Heart left ventricle (tissue), 16 donors: ENCODE measurements at regions not wholly inside any gene's neighbourhood (a gene's known extent, or its start where the extent isn't known, plus 50 kb on each side); places are given as distances from the start of the nearest gene placed in this dataset.
A peak's percentile ranks its signal among the peaks of the same experiment; 100 is the strongest.

Source experiments
- ATAC-seq, 4 donors: fragments of 200-7000 bp; cut with Tn5 transposase; one replicate each; pipeline ENCODE4 v1.9.1; 2020 to 2022; ENCODE audit warnings: moderate library complexity in 4 of 4, mild to moderate bottlenecking in 3 of 4, moderate number of reproducible peaks in 1 of 4
- DNase-seq, 5 donors: peaks; one replicate each; pipeline ENCODE4 v3.0.0-alpha.2; 2020
- H3K27ac ChIP-seq, 12 donors: fragments of 200-600 bp; sonication (generic) in 4 of 12; one replicate each; pipeline versions ENCODE4 v1.5.0 to v1.8.0; 2016 to 2022; ENCODE audit warnings: mild to moderate bottlenecking in 2 of 12
- H3K27me3 ChIP-seq, 9 donors: fragments of 200-600 bp; sonication (generic) in 2 of 9; one replicate each; pipeline versions ENCODE4 v1.5.1 to v1.8.0; 2016 to 2022; ENCODE audit warnings: mild to moderate bottlenecking in 3 of 9
- H3K36me3 ChIP-seq, 9 donors: fragments of 200-600 bp; sonication (generic) in 2 of 9; one replicate each; pipeline versions ENCODE4 v1.5.0 to v1.8.0; 2018 to 2022; ENCODE audit warnings: mild to moderate bottlenecking in 2 of 9
- H3K4me1 ChIP-seq, 12 donors: fragments of 200-600 bp; sonication (generic) in 4 of 12; one replicate each; pipeline versions ENCODE4 v1.5.0 to v1.8.0; 2016 to 2022; ENCODE audit warnings: mild to moderate bottlenecking in 3 of 12
- H3K4me3 ChIP-seq, 12 donors: fragments of 200-600 bp; sonication (generic) in 4 of 12; one replicate each; pipeline versions ENCODE4 v1.5.0 to v1.8.0; 2017 to 2022; ENCODE audit warnings: mild to moderate bottlenecking in 9 of 12, moderate library complexity in 4 of 12
- H3K9me3 ChIP-seq, 12 donors: fragments of 200-600 bp; sonication (generic) in 4 of 12; one replicate each; pipeline versions ENCODE4 v1.5.0 to v1.8.0; 2016 to 2022; ENCODE audit warnings: mild to moderate bottlenecking in 1 of 12
- POLR2A ChIP-seq, 2 donors: fragments of 450-650 bp; IDR thresholded peaks; one replicate each; pipeline ENCODE4 v1.6.1; 2017; ENCODE audit warnings: antibody characterized with exemption in 2 of 2, mild to moderate bottlenecking in 2 of 2, moderate library complexity in 2 of 2
- WGBS, 4 donors: extraction: QIAGEN DNeasy Blood & Tissue Kit in 2 of 4; methylation state at CpG; one replicate each; pipeline versions ENCODE4 v1.1.5 to v1.1.7; 2013 to 2018; 5-methylcytosine and 5-hydroxymethylcytosine counted together
- intact Hi-C, 10 donors: fragments of 100-400 bp; cut with DNase I; formaldehyde crosslinking; loops; one replicate each; pipeline versions ENCODE4 v1.11.1 to v1.14.2; 2022
- TF ChIP-seq, protein P1 (sequence below), 12 donors: fragments of 200-600 bp; sonication (generic) in 4 of 12; IDR thresholded peaks; one replicate each; pipeline versions ENCODE4 v1.5.0 to v1.8.0; 2018 to 2022; ENCODE audit warnings: antibody characterized with exemption in 12 of 12, mild to moderate bottlenecking in 5 of 12
- donor health status: ischemic (EF 13 %, LVEDD 7.1; RV severe dilation, severe dysfunction).
- donor health status: healthy with polysubstance abuse.
- donor health status: DM: no; HTN: yes; CAD: no.
- donor health status: DM: no; HTN: no; CAD: no.
- donor health status: ischemic (EF 25% LVEDD 6.9; RV normal size, moderate dysfunction).
- donor health status: ischemic (EF 25% LVEDD 5.7; RV mildly dilated, moderate dysfunction).
- donor health status: healthy.
- donor health status: DM: yes; HTN: yes; CAD: no.
- donor health status: ischemic (EF 35%, LVEDD 5.7; RV mildly dilated, moderate dysfunction).
- donor health status: nonischemic (EF 11% LVEDD 7.7; RV severe dilation, severe dysfunction).
- donor health status: DM: yes; HTN: yes; CAD: no.
- donor health status: PGD.
- donor health status: ischemic (EF 29% LVEDD 5.4; RV normal size, mild dysfunction).
- donor health status: nonischemic (EF 23%, LVEDD 6.1; RV moderate dilation, normal function).

DNA sequence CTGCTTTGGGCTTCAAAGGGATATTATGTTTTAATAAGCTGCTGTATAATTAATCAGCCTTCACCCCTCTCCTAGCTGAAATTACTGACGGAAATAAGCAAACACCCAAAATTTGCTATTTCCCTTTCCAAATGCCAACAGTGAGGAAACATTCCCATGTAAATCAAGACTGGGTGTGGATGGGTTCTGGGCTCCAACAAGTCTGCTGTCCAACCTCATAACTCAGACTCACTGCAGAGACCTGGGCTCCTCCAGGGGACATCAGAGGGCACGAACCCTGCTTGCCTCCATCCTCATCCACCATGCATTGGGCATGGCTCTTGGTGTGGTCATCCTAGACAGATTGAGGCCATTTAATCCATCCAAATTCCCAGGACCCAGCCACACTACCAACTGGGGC is 173.7 kb downstream of the C1D start:
- 90 to 100% (median 94%) methylated on average over 2 of the region's 2 CpGs for WGBS, 4 donors
- Histone ChIP-seq H3K27me3 (no peaks in the 10 kb centered on the region), H3K27ac (no peak overlapping the region), H3K36me3 (no peaks in the 10 kb centered on the region), H3K4me1 (no peaks in the 10 kb centered on the region), H3K9me3 (no peaks in the 10 kb centered on the region), H3K4me3 (no peak overlapping the region)
- DNase-seq: no peak
- TF ChIP-seq POLR2A (IDR thresholded peaks at IDR 0.05): no peak
- TF ChIP-seq, protein P1, sequence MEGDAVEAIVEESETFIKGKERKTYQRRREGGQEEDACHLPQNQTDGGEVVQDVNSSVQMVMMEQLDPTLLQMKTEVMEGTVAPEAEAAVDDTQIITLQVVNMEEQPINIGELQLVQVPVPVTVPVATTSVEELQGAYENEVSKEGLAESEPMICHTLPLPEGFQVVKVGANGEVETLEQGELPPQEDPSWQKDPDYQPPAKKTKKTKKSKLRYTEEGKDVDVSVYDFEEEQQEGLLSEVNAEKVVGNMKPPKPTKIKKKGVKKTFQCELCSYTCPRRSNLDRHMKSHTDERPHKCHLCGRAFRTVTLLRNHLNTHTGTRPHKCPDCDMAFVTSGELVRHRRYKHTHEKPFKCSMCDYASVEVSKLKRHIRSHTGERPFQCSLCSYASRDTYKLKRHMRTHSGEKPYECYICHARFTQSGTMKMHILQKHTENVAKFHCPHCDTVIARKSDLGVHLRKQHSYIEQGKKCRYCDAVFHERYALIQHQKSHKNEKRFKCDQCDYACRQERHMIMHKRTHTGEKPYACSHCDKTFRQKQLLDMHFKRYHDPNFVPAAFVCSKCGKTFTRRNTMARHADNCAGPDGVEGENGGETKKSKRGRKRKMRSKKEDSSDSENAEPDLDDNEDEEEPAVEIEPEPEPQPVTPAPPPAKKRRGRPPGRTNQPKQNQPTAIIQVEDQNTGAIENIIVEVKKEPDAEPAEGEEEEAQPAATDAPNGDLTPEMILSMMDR (IDR thresholded peaks at IDR 0.05): no peak
- intact Hi-C loops: no loop called here
- no peak for ATAC-seq

DNA sequence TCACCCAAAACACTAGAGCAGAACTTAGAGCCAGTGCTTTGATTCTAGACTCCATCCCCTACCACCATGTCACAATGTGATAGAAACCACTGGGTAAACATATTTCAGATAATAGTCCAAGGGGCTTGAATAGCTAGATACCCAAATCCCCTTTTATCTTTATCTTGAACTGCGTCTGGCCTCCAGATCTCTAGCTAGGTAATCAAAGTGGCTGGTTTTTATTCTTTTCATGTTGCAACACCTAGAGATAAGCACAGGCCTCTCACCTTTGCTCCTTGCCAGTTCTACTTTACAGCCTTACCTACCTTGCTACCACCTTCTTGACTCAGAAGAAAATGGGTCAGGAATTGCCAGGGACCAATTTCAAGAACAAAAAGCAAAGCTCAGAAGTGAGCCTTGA is 171.2 kb downstream of the C1D start:
- intact Hi-C loops: no loop called here
- no peak overlapping the region for H3K27ac ChIP-seq
- 72 to 88% (median 75%) methylated on average over 1 of the region's 1 CpG for WGBS, 4 donors
- no peaks in the 10 kb centered on the region for H3K27me3 ChIP-seq
- no peak for DNase-seq
- H3K36me3 ChIP-seq: no peaks in the 10 kb centered on the region
- no peak for ATAC-seq
- TF ChIP-seq, protein P1 (IDR thresholded peaks at IDR 0.05): no peak
- TF ChIP-seq POLR2A (IDR thresholded peaks at IDR 0.05): no peak
- no peak overlapping the region for H3K4me3 ChIP-seq
- no peaks in the 10 kb centered on the region for H3K9me3 ChIP-seq
- H3K4me1 ChIP-seq: no peaks in the 10 kb centered on the region

GRCh38 chr2:67892339-67892846 is 170.4 kb downstream of the C1D start:
- H3K27ac ChIP-seq: no peak overlapping the region
- DNase-seq (no peak), ATAC-seq (no peak)
- H3K36me3 ChIP-seq: no peaks in the 10 kb centered on the region
- no peak overlapping the region for H3K4me3 ChIP-seq
- H3K9me3 ChIP-seq: no peaks in the 10 kb centered on the region
- H3K27me3 ChIP-seq: no peaks in the 10 kb centered on the region
- intact Hi-C loops: no loop called here
- no peak for TF ChIP-seq POLR2A (IDR thresholded peaks at IDR 0.05)
- TF ChIP-seq, protein P1 (IDR thresholded peaks at IDR 0.05): no peak
- no peaks in the 10 kb centered on the region for H3K4me1 ChIP-seq
- 59 to 74% (median 62%) methylated on average over 6 of the region's 6 CpGs for WGBS, 4 donors

GRCh38 chr2:67895227-67895941 is 167.4 kb downstream of the C1D start:
- DNase-seq (peak in 2 of 5 donors; percentile 25 to 33), ATAC-seq (peak in 1 of 4 donors; percentile 31)

More at GRCh38 chr2:67895227-67895941, 167.4 kb downstream of the C1D start:
- Histone ChIP-seq H3K36me3 (no peaks in the 10 kb centered on the region), H3K9me3 (no peaks in the 10 kb centered on the region), H3K4me3 (no peak overlapping the region), H3K27ac (no peak overlapping the region), H3K27me3 (no peaks in the 10 kb centered on the region), H3K4me1 (peaks cover 0 to 4% (median 0%) of the 10 kb centered on the region in 12 donors)
- WGBS, 4 donors: 38 to 44% (median 42%) methylated on average over 7 of the region's 7 CpGs
- TF ChIP-seq, protein P1 (IDR thresholded peaks at IDR 0.05): no peak
- intact Hi-C loops: no loop called here
